ENCODE measurements at regions not wholly inside any gene's neighbourhood (a gene's known extent, or its start where the extent isn't known, plus 50 kb on each side); places are given as distances from the start of the nearest gene placed in this dataset.

DNA sequence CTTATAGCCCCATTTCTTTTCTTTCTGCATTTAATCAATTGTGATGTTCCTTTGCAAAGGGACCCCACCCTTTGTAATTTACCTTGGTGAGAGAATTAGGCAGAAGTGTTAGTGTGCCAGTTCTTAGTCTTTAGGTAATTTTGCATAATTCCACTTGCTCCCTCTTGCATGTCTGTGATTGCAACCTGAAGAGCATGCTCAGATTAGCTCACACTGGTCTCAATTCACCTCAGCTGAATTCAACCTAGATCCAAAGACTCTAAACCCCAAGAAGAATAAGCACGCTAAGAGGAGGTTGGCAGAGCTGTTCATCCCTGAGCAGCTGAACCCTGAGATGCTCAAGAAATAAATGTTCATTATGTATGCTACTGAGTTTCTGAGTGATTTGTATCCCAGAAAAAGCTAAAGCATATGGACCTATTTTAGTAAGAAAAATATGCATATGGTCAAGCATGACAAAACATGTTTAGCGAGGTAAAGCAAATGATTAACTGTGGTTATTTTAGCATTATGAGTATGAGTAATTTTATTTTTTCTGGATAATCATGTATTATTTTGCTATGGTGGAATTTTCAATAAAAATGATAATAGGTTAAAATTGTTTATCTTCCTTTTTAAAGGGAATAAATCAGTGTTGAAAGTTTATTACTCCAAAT is 299.2 kb upstream of the ZSWIM2 start:
- TF ChIP-seq, protein P1, sequence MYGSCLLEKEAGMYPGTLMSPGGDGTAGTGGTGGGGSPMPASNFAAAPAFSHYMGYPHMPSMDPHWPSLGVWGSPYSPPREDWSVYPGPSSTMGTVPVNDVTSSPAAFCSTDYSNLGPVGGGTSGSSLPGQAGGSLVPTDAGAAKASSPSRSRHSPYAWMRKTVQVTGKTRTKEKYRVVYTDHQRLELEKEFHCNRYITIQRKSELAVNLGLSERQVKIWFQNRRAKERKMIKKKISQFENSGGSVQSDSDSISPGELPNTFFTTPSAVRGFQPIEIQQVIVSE (CRISPR knock-in tag; IDR thresholded peaks at IDR 0.05; ENCODE audit: borderline replicate concordance): no peak
- TF ChIP-seq, protein P2, sequence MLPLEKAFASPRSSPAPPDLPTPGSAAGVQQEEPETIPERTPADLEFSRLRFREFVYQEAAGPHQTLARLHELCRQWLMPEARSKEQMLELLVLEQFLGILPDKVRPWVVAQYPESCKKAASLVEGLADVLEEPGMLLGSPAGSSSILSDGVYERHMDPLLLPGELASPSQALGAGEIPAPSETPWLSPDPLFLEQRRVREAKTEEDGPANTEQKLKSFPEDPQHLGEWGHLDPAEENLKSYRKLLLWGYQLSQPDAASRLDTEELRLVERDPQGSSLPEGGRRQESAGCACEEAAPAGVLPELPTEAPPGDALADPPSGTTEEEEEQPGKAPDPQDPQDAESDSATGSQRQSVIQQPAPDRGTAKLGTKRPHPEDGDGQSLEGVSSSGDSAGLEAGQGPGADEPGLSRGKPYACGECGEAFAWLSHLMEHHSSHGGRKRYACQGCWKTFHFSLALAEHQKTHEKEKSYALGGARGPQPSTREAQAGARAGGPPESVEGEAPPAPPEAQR (CRISPR knock-in tag; IDR thresholded peaks at IDR 0.05): no peak
- no peak for TF ChIP-seq FOXJ3 (CRISPR knock-in tag; IDR thresholded peaks at IDR 0.05; ENCODE audit: borderline replicate concordance)
- no peak for TF ChIP-seq EMX1 (CRISPR knock-in tag; IDR thresholded peaks at IDR 0.05)
- TF ChIP-seq, protein P3, sequence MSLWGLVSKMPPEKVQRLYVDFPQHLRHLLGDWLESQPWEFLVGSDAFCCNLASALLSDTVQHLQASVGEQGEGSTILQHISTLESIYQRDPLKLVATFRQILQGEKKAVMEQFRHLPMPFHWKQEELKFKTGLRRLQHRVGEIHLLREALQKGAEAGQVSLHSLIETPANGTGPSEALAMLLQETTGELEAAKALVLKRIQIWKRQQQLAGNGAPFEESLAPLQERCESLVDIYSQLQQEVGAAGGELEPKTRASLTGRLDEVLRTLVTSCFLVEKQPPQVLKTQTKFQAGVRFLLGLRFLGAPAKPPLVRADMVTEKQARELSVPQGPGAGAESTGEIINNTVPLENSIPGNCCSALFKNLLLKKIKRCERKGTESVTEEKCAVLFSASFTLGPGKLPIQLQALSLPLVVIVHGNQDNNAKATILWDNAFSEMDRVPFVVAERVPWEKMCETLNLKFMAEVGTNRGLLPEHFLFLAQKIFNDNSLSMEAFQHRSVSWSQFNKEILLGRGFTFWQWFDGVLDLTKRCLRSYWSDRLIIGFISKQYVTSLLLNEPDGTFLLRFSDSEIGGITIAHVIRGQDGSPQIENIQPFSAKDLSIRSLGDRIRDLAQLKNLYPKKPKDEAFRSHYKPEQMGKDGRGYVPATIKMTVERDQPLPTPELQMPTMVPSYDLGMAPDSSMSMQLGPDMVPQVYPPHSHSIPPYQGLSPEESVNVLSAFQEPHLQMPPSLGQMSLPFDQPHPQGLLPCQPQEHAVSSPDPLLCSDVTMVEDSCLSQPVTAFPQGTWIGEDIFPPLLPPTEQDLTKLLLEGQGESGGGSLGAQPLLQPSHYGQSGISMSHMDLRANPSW (CRISPR knock-in tag; conservative IDR thresholded peaks at IDR 0.05; ENCODE audit: low read depth): no peak
- no peak for TF ChIP-seq TEAD4 (CRISPR knock-in tag; IDR thresholded peaks at IDR 0.05)
- no peak for TF ChIP-seq KAT7 (CRISPR knock-in tag; IDR thresholded peaks at IDR 0.05; ENCODE audit: borderline replicate concordance)
- no peak for TF ChIP-seq RORB (CRISPR knock-in tag; IDR thresholded peaks at IDR 0.05)
- no peak for TF ChIP-seq NR3C1 (CRISPR knock-in tag; conservative IDR thresholded peaks at IDR 0.05; ENCODE audit: low read depth)
- TF ChIP-seq CREM (CRISPR knock-in tag; IDR thresholded peaks at IDR 0.05): no peak
- TF ChIP-seq, protein P4, sequence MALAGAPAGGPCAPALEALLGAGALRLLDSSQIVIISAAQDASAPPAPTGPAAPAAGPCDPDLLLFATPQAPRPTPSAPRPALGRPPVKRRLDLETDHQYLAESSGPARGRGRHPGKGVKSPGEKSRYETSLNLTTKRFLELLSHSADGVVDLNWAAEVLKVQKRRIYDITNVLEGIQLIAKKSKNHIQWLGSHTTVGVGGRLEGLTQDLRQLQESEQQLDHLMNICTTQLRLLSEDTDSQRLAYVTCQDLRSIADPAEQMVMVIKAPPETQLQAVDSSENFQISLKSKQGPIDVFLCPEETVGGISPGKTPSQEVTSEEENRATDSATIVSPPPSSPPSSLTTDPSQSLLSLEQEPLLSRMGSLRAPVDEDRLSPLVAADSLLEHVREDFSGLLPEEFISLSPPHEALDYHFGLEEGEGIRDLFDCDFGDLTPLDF (CRISPR knock-in tag; IDR thresholded peaks at IDR 0.05): no peak
- TF ChIP-seq, protein P5, sequence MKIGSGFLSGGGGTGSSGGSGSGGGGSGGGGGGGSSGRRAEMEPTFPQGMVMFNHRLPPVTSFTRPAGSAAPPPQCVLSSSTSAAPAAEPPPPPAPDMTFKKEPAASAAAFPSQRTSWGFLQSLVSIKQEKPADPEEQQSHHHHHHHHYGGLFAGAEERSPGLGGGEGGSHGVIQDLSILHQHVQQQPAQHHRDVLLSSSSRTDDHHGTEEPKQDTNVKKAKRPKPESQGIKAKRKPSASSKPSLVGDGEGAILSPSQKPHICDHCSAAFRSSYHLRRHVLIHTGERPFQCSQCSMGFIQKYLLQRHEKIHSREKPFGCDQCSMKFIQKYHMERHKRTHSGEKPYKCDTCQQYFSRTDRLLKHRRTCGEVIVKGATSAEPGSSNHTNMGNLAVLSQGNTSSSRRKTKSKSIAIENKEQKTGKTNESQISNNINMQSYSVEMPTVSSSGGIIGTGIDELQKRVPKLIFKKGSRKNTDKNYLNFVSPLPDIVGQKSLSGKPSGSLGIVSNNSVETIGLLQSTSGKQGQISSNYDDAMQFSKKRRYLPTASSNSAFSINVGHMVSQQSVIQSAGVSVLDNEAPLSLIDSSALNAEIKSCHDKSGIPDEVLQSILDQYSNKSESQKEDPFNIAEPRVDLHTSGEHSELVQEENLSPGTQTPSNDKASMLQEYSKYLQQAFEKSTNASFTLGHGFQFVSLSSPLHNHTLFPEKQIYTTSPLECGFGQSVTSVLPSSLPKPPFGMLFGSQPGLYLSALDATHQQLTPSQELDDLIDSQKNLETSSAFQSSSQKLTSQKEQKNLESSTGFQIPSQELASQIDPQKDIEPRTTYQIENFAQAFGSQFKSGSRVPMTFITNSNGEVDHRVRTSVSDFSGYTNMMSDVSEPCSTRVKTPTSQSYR (CRISPR knock-in tag; IDR thresholded peaks at IDR 0.05): no peak
- no peak for TF ChIP-seq ETV6 (CRISPR knock-in tag; IDR thresholded peaks at IDR 0.05)
- TF ChIP-seq ZNF138 (CRISPR knock-in tag; conservative IDR thresholded peaks at IDR 0.05): no peak
- no peak for TF ChIP-seq TEAD1 (CRISPR knock-in tag; IDR thresholded peaks at IDR 0.05)
- Mint-ChIP-seq H3K4me1 (no peaks in the 10 kb centered on the region), H3K27me3 (ENCODE audit: low read depth) (no peaks in the 10 kb centered on the region), H3K27ac (no peak overlapping the region), H3K9me3 (peaks cover 10% of the 10 kb centered on the region; the same call in 1 of the 2 replicates), H3K4me3 (no peak overlapping the region), H3K36me3 (no peaks in the 10 kb centered on the region; the same call in 1 of the 2 replicates)
- ChIA-PET POLR2A (no interaction called here), CTCF (interaction anchor here (1.6 kb wide), 1 partner anchor 10 kb away, joined by 9 read pairs; no protein-coding TSS in a partner anchor)
- DNase-seq (ENCODE audit: low spot score): no peak
- ATAC-seq: no peak

DNA sequence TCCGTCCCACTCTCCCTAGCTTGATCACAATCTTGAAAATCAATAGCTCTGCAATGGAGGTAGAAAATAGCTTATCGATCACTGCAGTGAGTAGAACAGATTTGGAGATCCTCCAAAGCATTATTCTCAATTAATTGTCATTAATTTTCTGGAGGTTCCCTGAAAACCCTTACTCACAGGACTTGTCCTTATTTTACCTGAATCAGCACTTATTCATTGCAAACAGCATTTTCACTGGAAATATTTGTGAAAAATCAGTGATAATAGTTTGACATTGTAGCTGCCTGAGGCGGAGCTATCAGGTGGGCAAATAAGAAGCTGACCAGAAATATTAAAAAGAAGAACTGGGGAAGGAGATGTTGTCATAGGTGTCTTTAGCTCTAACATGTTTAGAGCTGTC is 294.6 kb upstream of the ZSWIM2 start:
- H3K4me1 Mint-ChIP-seq: no peaks in the 10 kb centered on the region
- TF ChIP-seq, protein P2 (CRISPR knock-in tag; IDR thresholded peaks at IDR 0.05): no peak
- TF ChIP-seq ELF4 (CRISPR knock-in tag; IDR thresholded peaks at IDR 0.05; ENCODE audit: low read depth) (no peak), FOXK1 (CRISPR knock-in tag; IDR thresholded peaks at IDR 0.05) (no peak), ZNF232 (CRISPR knock-in tag; IDR thresholded peaks at IDR 0.05) (no peak), MXD4 (CRISPR knock-in tag; IDR thresholded peaks at IDR 0.05; ENCODE audit: borderline replicate concordance) (no peak)
- TF ChIP-seq, protein P4 (CRISPR knock-in tag; IDR thresholded peaks at IDR 0.05): no peak
- TF ChIP-seq, protein P6, sequence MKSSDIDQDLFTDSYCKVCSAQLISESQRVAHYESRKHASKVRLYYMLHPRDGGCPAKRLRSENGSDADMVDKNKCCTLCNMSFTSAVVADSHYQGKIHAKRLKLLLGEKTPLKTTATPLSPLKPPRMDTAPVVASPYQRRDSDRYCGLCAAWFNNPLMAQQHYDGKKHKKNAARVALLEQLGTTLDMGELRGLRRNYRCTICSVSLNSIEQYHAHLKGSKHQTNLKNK (CRISPR knock-in tag; IDR thresholded peaks at IDR 0.05): no peak
- TF ChIP-seq, protein P7, sequence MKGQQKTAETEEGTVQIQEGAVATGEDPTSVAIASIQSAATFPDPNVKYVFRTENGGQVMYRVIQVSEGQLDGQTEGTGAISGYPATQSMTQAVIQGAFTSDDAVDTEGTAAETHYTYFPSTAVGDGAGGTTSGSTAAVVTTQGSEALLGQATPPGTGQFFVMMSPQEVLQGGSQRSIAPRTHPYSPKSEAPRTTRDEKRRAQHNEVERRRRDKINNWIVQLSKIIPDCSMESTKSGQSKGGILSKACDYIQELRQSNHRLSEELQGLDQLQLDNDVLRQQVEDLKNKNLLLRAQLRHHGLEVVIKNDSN (CRISPR knock-in tag; IDR thresholded peaks at IDR 0.05): no peak
- ChIA-PET CTCF (no interaction called here), POLR2A (no interaction called here)
- no peaks in the 10 kb centered on the region for H3K27me3 Mint-ChIP-seq (ENCODE audit: low read depth)
- no peak for DNase-seq (ENCODE audit: low spot score)
- no peak overlapping the region for H3K27ac Mint-ChIP-seq
- H3K4me3 Mint-ChIP-seq: no peak overlapping the region
- H3K36me3 Mint-ChIP-seq: no peaks in the 10 kb centered on the region; the same call in 1 of the 2 replicates
- ATAC-seq: no peak
- H3K9me3 Mint-ChIP-seq: peaks cover 19% of the 10 kb centered on the region
